Hepatocyte (in vitro differentiated cells): ENCODE measurements at regions not wholly inside any gene's neighbourhood (a gene's known extent, or its start where the extent isn't known, plus 50 kb on each side); places are given as distances from the start of the nearest gene placed in this dataset.

Experiments
- DNase-seq: peaks from one replicate; pipeline ENCODE4 v3.0.0-alpha.2; 2016; ENCODE audit warnings: low spot score
- H2AFZ ChIP-seq: fragments of 200-600 bp; sonication (generic); 2 replicates; pipeline ENCODE4 v1.6.0; 2016; ENCODE audit warnings: antibody characterized with exemption, mild to moderate bottlenecking
- H3K27ac ChIP-seq: fragments of 200-600 bp; sonication (generic); 2 replicates; pipeline ENCODE4 v1.5.1; 2016; ENCODE audit warnings: mild to moderate bottlenecking
- H3K27me3 ChIP-seq: fragments of 200-600 bp; sonication (generic); 2 replicates; pipeline ENCODE4 v1.6.1; 2016
- H3K36me3 ChIP-seq: fragments of 200-600 bp; sonication (generic); replicated peaks from 2 replicates; pipeline ENCODE4 v1.5.1; 2016; ENCODE audit warnings: low read depth; ENCODE audit not compliant: insufficient read depth
- H3K4me1 ChIP-seq: fragments of 200-600 bp; sonication (generic); 2 replicates; pipeline ENCODE4 v1.5.1; 2016; ENCODE audit warnings: mild to moderate bottlenecking, moderate library complexity; ENCODE audit not compliant: insufficient read depth
- H3K4me2 ChIP-seq: fragments of 200-600 bp; sonication (generic); 2 replicates; pipeline ENCODE4 v1.6.0; 2016
- H3K4me3 ChIP-seq: fragments of 200-600 bp; sonication (generic); 2 replicates; pipeline ENCODE4 v1.5.1; 2016; ENCODE audit warnings: mild to moderate bottlenecking
- H3K79me2 ChIP-seq: fragments of 200-600 bp; sonication (generic); 2 replicates; pipeline ENCODE4 v1.6.0; 2017; ENCODE audit warnings: mild to moderate bottlenecking
- H3K9me2 ChIP-seq: fragments of 200-600 bp; sonication (generic); replicated peaks from 2 replicates; pipeline ENCODE4 v1.6.0; 2017; ENCODE audit warnings: mild to moderate bottlenecking; ENCODE audit not compliant: insufficient read depth
- H3K9me3 ChIP-seq: fragments of 200-600 bp; sonication (generic); 2 replicates; pipeline ENCODE4 v1.5.1; 2016; ENCODE audit warnings: low read depth, mild to moderate bottlenecking
- H4K20me1 ChIP-seq: fragments of 200-600 bp; sonication (generic); 2 replicates; pipeline ENCODE4 v1.6.0; 2016; ENCODE audit warnings: mild to moderate bottlenecking; ENCODE audit not compliant: insufficient read depth, poor library complexity, severe bottlenecking
- EZH2 ChIP-seq: fragments of 200-600 bp; sonication (generic); IDR thresholded peaks from 2 replicates; pipeline ENCODE4 v1.6.1; 2016; ENCODE audit warnings: antibody characterized with exemption, mild to moderate bottlenecking, borderline replicate concordance
- EZH2phosphoT487 ChIP-seq: fragments of 200-600 bp; sonication (generic); IDR thresholded peaks from one replicate; pipeline ENCODE4 v1.6.1; 2018; ENCODE audit warnings: antibody characterized with exemption, mild to moderate bottlenecking, low read depth, moderate library complexity; ENCODE audit not compliant: unreplicated experiment, severe bottlenecking
- WGBS: methylation state at CpG from one replicate; pipeline ENCODE4 v1.1.6; 2016; ENCODE audit warnings: low lambda C conversion rate; ENCODE audit errors: missing lambda C conversion rate; 5-methylcytosine and 5-hydroxymethylcytosine counted together
- TF ChIP-seq, protein P1 (sequence below): fragments of 200-600 bp; sonication (generic); IDR thresholded peaks from 2 replicates; pipeline ENCODE4 v1.5.1; 2016; ENCODE audit warnings: antibody characterized with exemption, mild to moderate bottlenecking; ENCODE audit not compliant: poor library complexity

DNA sequence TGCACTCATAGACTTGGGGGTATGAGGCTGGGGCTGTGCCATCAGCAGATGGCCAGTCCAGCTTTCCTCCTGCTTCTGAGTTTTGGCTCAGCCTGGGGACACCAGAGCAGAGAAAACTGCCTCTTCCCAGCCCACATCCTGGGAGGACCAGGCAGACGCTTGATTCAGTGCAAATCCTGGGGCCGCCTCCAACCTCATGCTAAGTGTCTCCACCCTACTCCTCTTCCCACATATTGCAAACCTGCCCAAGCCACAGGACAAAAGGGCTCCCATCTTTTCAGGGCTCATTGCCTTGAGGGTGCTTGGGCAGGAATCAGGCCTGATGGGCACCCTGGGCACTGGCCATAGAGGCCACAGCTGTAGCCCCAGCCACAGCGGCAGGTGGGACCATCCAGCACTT lies 79.7 kb upstream of the SHANK2 start:
- Histone ChIP-seq H3K4me3 (no peak overlapping the region), H3K27ac (no peak overlapping the region), H3K79me2 (no peaks in the 10 kb centered on the region), H3K36me3 (no peaks in the 10 kb centered on the region), H3K9me2 (no peaks in the 10 kb centered on the region), H3K4me1 (no peaks in the 10 kb centered on the region), H3K27me3 (no peaks in the 10 kb centered on the region), H2AFZ (no peak overlapping the region), H4K20me1 (no peaks in the 10 kb centered on the region), H3K9me3 (no peaks in the 10 kb centered on the region), H3K4me2 (no peak overlapping the region)
- 94% methylated on average over 3 of the region's 3 CpGs for WGBS
- no peak for DNase-seq
- no peak for TF ChIP-seq EZH2
- TF ChIP-seq, protein P1, sequence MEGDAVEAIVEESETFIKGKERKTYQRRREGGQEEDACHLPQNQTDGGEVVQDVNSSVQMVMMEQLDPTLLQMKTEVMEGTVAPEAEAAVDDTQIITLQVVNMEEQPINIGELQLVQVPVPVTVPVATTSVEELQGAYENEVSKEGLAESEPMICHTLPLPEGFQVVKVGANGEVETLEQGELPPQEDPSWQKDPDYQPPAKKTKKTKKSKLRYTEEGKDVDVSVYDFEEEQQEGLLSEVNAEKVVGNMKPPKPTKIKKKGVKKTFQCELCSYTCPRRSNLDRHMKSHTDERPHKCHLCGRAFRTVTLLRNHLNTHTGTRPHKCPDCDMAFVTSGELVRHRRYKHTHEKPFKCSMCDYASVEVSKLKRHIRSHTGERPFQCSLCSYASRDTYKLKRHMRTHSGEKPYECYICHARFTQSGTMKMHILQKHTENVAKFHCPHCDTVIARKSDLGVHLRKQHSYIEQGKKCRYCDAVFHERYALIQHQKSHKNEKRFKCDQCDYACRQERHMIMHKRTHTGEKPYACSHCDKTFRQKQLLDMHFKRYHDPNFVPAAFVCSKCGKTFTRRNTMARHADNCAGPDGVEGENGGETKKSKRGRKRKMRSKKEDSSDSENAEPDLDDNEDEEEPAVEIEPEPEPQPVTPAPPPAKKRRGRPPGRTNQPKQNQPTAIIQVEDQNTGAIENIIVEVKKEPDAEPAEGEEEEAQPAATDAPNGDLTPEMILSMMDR, result no peak
- TF ChIP-seq EZH2phosphoT487, result no peak

DNA sequence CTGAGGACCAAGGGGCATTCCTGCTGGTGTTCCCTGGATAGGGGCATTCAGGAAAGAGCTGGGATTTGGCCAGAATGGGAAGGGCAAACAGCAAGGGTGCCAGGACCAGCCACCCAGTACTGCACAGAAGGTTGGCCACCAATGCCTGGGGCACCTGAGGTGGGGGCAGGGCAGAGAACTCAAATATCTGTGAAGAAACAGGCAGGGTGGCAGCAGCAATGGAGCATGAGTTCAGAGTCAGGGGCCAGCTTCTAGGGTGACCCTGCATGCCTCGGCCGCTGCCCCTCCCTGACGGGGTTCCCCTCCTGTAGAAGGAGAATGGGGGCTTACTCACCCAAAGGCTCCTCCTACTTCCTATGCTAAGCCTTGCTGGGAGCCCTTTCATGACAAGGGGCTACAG lies 79.3 kb upstream of the SHANK2 start:
- H3K4me2 ChIP-seq, result no peak overlapping the region
- H3K4me1 ChIP-seq, result no peaks in the 10 kb centered on the region
- H3K36me3 ChIP-seq, result no peaks in the 10 kb centered on the region
- DNase-seq, result no peak
- H3K9me3 ChIP-seq, result no peaks in the 10 kb centered on the region
- no peaks in the 10 kb centered on the region for H3K27me3 ChIP-seq
- no peak overlapping the region for H3K4me3 ChIP-seq
- TF ChIP-seq EZH2phosphoT487, result no peak
- TF ChIP-seq EZH2, result no peak
- TF ChIP-seq, protein P1, result no peak
- 81% methylated on average over 3 of the region's 3 CpGs for WGBS
- H4K20me1 ChIP-seq, result no peaks in the 10 kb centered on the region
- no peak overlapping the region for H2AFZ ChIP-seq
- no peak overlapping the region for H3K27ac ChIP-seq
- no peaks in the 10 kb centered on the region for H3K9me2 ChIP-seq
- H3K79me2 ChIP-seq, result no peaks in the 10 kb centered on the region

DNA sequence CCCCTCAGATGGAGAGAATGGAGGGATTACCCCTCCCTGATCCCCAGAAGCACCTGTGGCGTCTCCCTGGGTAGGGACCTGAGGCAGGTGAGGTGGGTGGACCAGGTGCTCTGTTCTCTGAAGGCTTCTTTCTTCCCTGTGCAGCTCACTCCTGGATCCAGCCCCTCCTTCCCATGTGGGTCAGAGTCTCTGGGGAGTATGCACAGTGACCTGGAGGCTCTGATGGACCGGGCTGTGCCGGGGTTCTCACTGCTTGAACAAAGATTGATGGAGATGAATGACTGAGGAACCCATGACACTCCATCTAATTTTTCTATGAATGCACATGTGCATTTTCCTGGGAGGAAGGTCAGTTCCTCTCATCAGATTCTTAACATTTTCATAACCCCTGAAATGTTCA lies 78.6 kb upstream of the SHANK2 start:
- no peak for TF ChIP-seq EZH2phosphoT487
- TF ChIP-seq, protein P1, result no peak
- no peak for TF ChIP-seq EZH2
- Histone ChIP-seq H2AFZ (no peak overlapping the region), H3K36me3 (no peaks in the 10 kb centered on the region), H3K9me2 (no peaks in the 10 kb centered on the region), H3K4me3 (no peak overlapping the region), H3K9me3 (no peaks in the 10 kb centered on the region), H3K4me2 (no peak overlapping the region), H4K20me1 (no peaks in the 10 kb centered on the region), H3K4me1 (no peaks in the 10 kb centered on the region), H3K79me2 (no peaks in the 10 kb centered on the region), H3K27me3 (no peaks in the 10 kb centered on the region), H3K27ac (no peak overlapping the region)
- no peak for DNase-seq
- 94% methylated on average over 3 of the region's 3 CpGs for WGBS

DNA sequence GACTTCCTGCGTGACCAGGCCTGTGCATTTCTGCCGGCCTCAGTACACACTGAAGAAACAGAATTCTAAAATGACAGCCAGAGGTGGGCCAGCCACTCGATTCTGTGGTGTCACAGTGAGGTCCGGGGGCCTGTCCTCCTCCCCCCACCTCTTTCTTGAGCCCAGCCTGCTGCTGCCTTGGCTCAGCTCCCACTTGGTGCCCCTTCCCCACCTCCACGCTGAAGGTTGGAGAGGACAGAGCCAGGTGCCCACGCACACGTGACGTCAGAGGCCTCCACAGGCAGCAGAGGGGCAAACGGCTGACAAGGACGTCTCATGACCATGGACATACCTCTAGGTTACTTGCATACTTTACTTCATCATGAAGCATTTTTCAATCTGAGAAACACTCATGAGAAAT lies 78.0 kb upstream of the SHANK2 start:
- Histone ChIP-seq H3K9me2 (no peaks in the 10 kb centered on the region), H3K36me3 (no peaks in the 10 kb centered on the region), H3K4me2 (no peak overlapping the region), H2AFZ (no peak overlapping the region), H3K27ac (no peak overlapping the region), H4K20me1 (no peaks in the 10 kb centered on the region), H3K9me3 (no peaks in the 10 kb centered on the region), H3K27me3 (no peaks in the 10 kb centered on the region), H3K4me3 (no peak overlapping the region), H3K79me2 (no peaks in the 10 kb centered on the region), H3K4me1 (no peaks in the 10 kb centered on the region)
- TF ChIP-seq EZH2 (no peak), EZH2phosphoT487 (no peak)
- TF ChIP-seq, protein P1, result no peak
- no peak for DNase-seq
- 95% methylated on average over 10 of the region's 10 CpGs for WGBS
